Left renal cortex interstitium (tissue), 4 donors: ENCODE measurements at regions not wholly inside any gene's neighbourhood (a gene's known extent, or its start where the extent isn't known, plus 50 kb on each side); places are given as distances from the start of the nearest gene placed in this dataset.
"Not testable (repeated sequence)": the region's sequence is repeated elsewhere in the genome, so short reads cannot be mapped to it uniquely, and the experiment has no call there.

Source experiments
- DNase-seq, 4 donors: peaks; one replicate each; pipeline ENCODE4 v3.0.0-alpha.2; 2013; ENCODE audit warnings: low read depth in 4 of 4, low spot score in 2 of 4, missing footprints in 1 of 4

DNA sequence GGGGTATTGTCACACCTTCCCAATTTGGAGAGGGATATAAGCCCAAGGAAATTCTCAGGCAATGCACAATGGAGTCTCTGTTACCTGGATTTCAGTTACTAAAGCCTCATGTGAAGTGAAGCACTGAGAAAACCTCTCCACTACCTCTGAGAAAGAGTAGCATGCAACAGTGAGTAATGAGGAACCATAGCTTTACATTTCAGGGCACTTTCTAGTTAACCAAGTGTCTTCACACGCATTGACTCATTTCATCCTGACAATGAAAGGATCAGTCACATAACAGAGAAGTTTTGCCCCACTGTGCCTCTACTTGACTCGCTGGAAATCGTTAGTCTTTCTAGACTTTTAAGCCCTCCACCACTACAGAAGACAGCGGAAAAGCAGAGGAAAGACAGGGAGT is 86.2 kb upstream of the ARID1B start:
- no peak for DNase-seq

DNA sequence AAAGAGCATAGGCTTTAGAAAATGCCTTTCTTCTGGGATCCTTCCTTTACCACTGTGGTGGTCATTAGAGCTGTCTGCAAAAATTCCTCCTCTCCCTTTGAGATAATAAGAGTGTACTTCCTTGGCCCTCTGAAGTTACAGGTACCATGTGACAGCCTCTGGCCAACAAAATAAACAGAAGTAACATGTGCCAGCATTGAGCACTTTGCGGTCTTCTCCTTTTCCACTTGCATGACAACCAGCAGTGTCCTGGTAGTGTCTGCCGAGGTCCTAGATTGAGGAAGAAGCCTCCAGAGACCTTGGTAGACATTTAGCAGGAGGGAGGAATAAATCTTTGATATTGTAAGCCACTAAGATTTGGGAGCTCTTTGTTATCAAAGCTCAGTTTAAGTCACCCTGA is 87.5 kb upstream of the ARID1B start:
- DNase-seq: no peak

DNA sequence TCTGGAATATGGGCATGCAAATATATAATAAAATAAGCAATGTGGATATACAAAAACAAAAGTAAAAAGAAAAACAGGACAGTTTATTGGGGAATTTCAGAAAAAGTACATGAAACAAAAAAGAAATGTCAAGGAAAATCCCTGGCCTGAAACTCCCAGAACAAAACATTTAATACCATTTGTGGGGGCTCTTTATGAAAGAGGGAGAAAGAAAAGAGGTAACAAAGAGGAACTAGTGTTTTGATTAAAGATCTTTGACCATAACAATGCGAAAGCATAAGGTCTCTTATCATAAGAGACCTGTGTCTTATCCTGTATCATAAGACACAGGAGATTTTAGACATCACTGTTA is 88.6 kb upstream of the ARID1B start:
- no peak for DNase-seq

DNA sequence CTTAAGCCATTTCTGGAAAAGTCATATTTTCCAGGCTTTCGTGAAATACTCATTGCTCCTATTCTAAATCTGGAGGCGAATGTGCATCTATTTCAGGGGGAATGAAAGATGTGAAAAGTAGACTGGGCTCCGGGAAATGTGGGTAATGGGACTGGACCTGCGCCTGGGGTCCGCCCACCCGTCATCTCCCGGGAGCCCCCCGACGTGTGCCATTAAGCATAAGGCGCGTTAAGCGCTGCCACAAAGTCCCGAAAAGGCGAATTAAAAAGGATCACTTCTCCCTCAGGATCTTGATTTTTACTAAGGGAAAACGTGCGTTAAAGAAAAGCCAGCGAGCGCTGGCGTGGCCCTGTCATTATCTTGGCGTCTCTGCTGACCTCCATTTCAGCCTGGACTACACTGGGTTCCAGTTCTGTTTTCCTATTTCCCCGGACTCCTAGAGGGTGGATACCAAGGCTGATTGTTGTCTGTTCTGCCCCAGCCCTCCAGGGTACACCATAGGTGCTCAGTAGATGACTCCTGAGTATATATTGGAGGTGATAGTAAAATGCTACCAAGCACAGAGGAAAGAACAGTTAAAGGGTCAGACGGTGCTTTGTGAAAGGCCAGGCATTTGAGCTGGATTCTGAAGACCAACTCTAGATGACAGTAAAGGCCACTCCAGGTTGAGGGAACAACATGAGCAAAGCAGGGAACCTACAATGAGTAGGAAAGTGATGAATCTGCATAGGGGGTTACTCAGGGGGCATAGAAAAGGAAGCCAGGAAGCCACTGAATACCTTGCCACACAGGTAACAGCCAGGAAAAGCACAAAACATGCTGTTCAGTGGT is 89.2 kb upstream of the ARID1B start:
- peak; percentile 29 to 83 (median 58) for DNase-seq

DNA sequence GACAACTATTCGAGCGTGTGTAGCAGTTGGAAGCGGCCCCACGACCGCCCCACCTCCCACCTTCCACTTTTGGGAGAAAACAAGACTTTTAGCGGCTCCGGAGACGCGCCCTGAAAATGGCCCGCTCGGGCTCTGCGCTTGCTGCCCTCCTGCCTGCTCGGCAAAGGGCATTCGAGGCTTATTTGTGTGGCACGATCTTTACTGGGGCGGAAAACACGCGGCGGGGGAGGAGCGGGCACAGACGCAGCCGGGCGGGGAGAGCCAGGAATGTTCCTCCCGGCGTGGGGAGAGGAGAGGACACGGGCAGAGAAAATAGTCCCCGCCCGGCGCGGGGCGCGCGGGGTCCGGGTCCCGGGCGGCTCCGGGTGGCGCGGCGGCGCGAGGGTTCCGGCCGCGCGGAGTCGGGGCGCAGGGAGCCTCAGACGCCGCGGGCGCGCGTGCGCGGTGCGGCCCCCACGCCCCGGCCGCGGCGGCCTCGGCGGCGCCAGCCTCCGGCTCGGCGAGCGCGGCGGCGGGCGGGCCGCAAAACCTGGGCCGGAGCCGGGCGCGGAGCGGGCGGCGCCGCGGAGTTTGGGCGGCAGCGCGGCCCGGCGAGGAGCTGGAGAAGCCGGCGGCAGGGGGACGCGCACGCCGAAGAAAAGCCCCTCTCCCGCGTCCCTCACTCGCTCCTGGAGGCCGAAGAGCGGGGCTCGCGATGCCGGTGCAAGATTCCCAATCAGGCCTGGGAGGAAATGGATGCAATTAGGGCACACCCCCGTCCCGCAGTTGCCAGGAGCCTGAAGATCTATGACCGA is 90.0 kb upstream of the ARID1B start:
- peak; percentile 75 to 95 (median 84) for DNase-seq

DNA sequence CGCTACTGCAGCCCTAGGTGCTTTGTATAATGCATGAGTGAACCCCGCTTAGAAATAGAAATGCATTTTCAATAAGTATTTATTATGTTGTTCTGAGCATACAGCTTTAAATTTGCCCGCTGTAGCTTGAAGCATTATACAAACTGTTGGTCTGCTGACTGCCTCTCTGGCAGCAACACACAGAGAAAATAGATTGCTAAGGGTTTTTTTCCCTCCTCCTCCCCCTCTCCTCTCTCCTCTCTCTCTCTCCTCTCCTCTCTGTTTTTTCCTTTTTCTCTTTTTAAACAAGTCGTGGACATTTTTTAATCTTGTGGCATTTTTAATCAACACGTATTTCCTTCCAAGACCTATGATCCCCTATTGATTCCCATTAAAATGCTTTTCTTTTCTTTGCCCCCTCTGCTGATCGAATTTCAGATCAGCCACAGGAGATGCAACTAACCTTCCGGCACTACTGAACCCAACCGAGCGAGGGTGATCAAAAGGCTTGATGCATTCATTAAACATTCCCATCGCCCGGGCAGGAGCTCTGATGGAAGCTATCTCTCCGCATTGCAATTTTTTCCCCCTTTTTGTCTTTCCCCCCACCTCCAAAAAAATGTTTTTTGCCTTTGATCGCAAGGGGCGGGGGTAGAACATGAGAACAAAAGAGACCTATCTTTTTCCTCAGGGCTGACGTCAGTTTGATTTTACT is 90.7 kb upstream of the ARID1B start:
- peak; percentile 68 to 96 (median 77) for DNase-seq

DNA sequence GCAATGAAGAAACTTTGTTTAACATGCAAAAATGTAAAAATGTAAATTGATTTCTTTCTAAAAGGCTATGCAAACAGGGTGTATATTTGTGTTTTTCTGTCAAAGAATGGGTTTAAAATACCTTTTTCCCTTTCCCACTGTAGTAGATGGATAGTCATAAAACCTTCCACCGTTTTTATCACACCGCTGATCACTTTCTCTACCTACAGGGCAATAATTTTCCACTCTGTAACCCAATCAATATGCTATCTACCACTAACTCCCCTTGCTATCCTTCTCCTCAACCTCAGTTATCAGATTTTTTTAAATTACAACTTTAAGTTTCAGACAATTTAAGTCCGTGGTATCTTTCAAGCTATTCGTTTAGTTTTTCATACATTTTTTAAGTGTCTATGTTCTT is 91.4 kb upstream of the ARID1B start:
- DNase-seq: no peak

DNA sequence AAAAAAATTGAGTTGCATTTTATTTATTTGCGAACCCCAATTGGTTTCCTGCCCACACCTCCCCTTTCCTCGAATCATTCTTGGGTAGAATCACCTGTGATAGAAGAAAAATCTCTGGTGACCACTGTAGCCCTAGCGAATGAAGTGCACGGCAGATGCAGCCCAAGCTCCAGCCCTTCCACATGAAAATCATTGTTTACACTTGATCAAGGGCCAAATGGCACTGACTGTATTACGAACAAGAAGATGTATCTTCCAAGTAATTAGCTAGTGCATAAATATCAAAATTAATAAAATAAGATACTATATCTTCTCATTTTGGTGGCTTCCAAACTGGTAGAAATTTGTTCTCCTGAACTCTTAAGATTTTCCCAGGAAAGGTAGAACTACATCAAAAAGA is 93.4 kb upstream of the ARID1B start:
- no peak for DNase-seq

DNA sequence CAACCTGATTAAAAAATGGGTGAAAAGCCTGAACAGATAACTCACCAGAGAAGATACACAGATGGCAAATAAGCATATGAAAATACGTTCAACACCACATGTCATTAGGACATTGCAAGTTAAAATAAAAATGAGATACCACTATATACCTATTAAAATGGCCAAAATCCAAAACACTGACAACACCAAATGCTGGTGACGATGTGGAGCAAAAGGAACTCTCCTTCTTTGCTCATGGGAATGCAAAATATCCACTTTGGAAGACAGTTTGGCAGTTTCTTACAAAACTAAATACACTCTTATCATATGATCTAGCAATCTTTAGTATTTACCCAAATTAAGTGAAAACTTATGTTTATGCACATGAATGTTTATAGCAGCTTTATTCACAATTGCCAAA is 100.5 kb upstream of the ARID1B start:
- DNase-seq: no peak

DNA sequence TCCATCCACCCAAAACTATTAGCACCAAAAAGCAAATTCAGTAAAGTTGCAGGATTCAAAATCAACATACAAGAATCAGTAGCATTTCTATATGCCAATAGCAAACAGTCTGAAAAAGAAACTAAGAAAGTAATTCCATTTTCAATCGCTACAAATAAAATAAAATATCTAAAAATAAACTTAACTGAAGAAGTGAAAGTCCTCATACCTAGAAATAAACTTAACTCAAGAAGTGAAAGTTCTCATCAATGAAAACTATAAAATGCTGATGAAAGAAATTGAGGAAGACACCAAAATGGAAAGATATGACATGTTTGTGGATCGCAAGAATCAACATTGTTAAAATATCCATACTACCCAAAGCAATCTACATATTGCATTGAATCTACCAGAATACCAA is 103.0 kb upstream of the ARID1B start:
- no peak for DNase-seq

DNA sequence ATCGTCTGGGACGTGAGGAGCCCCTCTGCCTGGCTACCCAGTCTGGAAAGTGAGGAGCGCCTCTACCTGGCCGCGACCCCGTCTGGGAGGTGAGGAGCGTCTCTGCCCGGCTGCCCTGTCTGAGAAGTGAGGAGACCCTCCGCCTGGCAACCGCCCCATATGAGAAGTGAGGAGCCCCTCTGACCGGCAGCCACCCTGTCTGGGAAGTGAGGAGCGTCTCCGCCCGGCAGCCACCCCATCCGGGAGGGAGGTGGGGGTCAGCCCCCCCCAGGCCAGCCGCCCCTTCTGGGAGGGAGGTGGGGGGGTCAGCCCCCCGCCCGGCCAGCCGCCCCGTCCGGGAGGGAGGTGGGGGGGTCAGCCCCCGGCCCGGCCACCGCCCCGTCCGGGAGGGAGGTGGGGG is 107.1 kb upstream of the ARID1B start:
- not testable (repeated sequence) for DNase-seq

DNA sequence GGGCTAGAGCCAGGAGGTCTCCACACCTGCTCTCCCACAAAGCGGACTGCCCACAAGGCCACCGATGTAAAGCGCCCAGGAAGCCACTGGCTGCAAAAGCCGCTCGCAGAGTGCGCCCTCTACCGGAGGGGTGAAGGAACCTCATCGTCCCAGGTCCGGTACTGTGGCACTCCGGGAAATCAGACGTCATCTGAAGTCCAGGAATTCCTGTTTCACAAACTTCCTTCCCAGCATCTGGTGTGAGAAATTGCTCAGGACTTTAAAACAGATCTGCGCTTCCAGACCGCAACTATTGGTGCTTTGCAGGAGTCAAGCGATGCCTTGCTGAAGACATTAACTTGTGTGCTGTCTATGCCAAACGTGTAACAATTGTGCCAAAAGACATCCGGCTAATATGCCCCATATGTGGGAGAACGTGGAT is 115.1 kb upstream of the ARID1B start:
- peak in 1 of 4 donors; percentile 49 for DNase-seq

DNA sequence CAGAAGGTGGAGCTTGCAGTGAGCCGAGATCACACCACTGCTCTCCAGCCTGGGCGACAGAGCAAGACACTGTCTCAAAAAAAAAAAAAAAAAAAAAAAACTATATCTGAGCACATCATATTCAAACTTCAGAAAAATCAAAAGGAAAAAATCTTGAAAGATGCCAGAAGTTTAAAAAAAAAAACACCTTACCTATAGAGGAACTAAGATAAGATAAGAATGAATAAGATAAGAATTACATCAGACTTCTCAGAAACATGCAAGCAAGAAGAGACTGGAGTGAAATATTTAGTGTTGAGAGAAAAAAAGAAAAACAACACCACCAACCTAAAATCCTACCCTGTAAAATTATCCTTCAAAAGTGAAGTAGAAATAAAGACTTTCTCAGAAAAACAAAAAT is 116.8 kb upstream of the ARID1B start:
- no peak for DNase-seq

DNA sequence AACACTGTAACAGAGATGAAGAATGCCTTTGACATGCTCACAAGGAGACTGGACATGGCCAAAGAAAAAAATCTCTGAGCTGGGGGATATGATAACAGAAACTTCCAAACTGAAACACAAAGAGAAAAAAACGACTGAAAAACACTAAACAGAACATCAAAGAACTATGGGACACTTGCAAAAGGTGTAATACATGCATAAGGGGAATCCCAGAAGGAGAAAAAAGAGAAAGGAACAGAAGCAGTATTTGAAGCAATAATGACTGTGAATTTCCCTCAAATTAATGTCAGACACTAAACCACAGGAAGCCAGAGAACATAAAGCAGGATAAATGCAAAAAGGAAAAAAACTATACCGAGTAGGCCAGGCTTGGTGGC is 117.4 kb upstream of the ARID1B start:
- no peak for DNase-seq

DNA sequence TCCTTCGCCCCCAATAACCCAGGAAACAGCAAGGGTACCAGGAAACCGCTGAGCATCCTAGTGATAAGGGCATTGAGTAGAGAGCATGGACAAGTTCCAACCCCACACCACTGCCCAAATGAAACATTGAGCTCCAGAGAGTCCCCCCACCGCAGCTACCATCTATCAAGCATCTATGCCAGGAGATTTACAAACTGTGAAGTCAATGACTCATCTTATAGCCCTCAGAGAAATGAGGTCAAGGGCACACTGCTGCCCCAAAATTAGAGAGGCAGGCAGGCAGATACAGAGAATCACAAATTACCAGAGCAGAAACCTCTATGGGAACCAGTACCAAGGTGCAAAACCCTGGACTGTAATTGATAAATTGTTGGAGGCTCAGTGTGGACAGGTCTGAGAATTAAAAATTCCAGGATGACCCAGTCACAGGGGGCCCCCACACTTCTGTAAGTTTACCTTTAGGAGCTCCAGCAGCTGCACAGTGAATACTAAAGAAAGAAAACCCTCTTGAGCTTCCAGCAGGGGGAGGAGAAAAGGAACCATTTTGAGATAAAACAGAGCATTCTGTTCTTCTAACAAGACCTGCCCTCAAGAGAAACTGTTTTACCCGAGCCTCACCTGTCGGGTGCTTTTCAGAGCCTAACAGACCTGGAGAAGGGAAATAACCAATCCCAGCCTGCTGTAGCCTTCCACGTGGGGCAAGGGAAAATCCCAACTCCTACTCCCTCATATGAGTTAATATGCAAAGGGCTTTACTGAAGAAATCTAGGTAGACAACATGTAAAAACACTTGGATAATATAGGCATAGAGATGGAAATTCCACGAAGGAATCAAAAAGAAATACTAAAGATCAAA is 118.0 kb upstream of the ARID1B start:
- no peak for DNase-seq

DNA sequence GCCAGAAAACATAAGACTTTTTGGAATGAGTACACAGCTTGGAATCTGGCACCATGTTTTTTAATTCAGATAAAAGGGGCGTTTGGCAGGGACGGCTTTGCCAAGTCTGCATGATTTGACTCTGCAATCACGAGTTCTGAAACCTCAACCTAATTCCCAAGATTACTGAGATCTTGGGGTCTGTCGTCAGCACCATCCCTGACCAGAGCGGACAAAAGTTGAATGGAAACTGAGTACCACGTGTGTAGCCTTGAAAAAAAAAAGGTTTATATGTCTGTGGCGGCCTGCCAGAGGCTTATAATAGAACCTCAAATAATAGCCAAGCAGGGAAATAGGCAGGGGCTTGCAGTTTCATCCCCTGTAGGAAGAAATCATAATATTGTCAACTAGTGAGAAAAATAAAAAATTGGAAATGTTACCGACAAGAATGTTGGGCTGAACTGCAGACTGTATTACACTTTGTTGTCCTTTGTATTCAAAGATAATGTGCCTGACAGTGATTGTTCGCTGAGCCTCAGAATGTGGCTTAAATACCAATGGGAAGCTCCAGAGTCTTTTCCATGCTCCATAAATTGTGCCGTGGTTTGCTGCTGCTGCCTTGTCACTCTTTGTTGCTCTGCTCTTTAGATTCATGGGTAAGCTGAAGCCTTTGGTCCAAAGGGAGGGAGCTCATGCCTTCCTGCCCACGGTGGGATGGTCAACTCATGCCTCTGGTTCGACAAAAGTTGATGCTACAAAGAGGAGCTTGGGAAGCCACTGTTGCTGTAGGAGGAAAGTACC is 118.8 kb upstream of the ARID1B start:
- DNase-seq: no peak

DNA sequence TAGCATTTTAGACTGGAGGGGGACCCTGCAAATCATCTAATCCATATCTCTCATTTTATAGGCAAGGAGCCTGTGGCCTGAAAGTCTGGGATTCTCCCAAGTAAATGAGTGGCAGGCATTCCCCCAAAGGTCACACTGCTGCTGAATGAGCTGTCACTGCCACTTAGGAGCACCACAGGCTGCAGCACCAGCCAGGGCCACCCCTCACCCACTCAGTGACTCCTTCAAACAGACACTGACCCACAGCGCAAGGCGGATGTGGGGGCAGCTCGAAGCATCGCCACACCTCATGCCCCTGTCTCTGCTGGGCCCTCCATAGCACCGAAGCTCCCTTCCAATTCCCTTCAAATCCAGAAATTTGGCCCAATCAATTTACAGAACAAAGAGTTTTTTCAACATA is 119.9 kb upstream of the ARID1B start:
- DNase-seq: no peak

DNA sequence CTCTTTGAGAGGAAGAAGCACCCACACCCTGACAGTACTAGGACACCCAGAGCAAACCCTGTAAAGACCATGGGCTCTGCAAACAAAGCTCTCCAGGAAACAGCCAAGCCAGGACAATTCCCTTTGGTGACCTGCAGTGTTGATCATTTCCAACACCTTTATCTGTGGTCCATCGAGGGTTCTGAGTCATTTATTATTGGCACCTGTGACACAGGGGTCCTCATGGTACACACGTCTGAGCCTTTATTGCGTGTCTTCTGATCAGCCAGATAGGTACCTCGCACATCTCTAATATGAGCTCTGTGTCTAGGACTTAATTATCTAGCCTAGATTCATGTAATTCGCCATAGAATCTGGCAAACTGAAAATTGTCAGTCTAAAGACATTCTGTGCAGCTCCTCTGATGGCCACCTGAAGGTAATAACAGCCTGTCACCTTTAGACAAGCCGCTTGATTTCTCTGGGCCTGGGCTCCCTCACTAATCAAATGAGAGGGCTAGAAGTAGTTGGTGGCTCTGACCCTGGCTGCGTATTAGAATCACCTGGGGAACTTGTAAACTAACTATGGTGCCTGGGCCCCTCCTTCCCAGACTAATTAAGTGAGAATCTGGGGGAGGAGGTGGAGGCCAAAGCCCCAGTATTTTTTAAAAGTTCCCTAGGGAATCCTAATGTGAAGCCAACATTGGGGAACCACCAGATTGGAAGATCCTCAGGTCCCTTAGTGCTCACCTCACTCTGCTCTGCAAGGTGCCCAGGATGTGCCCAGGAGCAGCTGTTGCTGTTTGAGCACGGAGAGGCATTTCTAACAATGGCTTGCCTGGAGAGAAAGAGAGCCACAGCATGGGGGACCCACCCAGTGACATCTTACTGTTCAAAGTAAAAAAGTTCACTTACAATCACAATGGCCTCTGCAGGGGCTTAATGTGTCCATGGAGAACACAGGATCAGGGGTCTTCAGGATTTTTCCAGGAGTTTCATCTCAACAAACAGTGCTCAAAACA is 122.0 kb upstream of the ARID1B start:
- no peak for DNase-seq
